Endothelial cell of umbilical vein (primary cell): ENCODE measurements at regions not wholly inside any gene's neighbourhood (a gene's known extent, or its start where the extent isn't known, plus 50 kb on each side); places are given as distances from the start of the nearest gene placed in this dataset.

Experiments
- BruUV-seq: library from RNA; stranded (reverse); fragments of 400-500 nt; replicated peaks from 2 replicates; lab custom pipeline; 2021; lab: Mats Ljungman, UMichigan
- CTCF ChIA-PET: fragments of 300-600, 350-600 bp; sonication (Branson Sonifier 250); formaldehyde crosslinking; loops from one replicate; lab custom pipeline; 2021; ENCODE audit warnings: antibody characterized with exemption, inconsistent platforms; lab: Charles Lee
- POLR2A ChIA-PET: fragments of 300-600, 350-600 bp; sonication (Branson Sonifier 250); formaldehyde crosslinking; loops from one replicate; lab custom pipeline; 2021; ENCODE audit warnings: antibody characterized with exemption, inconsistent platforms; lab: Charles Lee
- DNase-seq: peaks from one replicate; pipeline ENCODE4 v3.0.0-alpha.2; 2011; ENCODE audit warnings: low read depth, low spot score
- FAIRE-seq: peaks from 2 replicates; lab custom pipeline; 2011; peaks lifted over from hg19 to GRCh38; lab: Jason Lieb, UNC
- H2AFZ ChIP-seq: 2 replicates; pipeline ENCODE4 v1.6.0; 2012; ENCODE audit warnings: low read depth, low read length, control low read depth, inconsistent platforms
- H3K27ac ChIP-seq: 2 replicates; pipeline ENCODE4 v1.5.1; 2011; ENCODE audit warnings: low read depth, mild to moderate bottlenecking, control low read depth, low read length, moderate library complexity; ENCODE audit not compliant: insufficient read depth
- H3K27me3 ChIP-seq, 2 experiments: 2 replicates each; pipeline versions ENCODE4 v1.6.0 to v1.6.1; 2011; ENCODE audit warnings: low read length in 2 of 2, mixed read lengths in 1 of 2; ENCODE audit not compliant: control insufficient read depth in 2 of 2, insufficient read depth in 2 of 2
- H3K36me3 ChIP-seq, 2 experiments: 2 replicates in 1 of 2; 3 replicates in 1 of 2; pipeline ENCODE4 v1.5.1; 2011; ENCODE audit warnings: low read length in 2 of 2, mild to moderate bottlenecking in 1 of 2, moderate library complexity in 1 of 2; ENCODE audit not compliant: control insufficient read depth in 2 of 2, insufficient read depth in 2 of 2; ENCODE audit errors: extremely low read depth in 1 of 2
- H3K4me1 ChIP-seq: 3 replicates; pipeline ENCODE4 v1.5.1; 2011; ENCODE audit warnings: mild to moderate bottlenecking, low read length; ENCODE audit not compliant: control insufficient read depth, insufficient read depth; ENCODE audit errors: extremely low read depth
- H3K4me2 ChIP-seq: 2 replicates; pipeline ENCODE4 v1.6.1; 2011; ENCODE audit warnings: low read length, control low read depth, mixed read lengths; ENCODE audit not compliant: insufficient read depth
- H3K4me3 ChIP-seq, 3 experiments: fragments of 200-600 bp in 1 of 3; sonication (generic), shearing (Covaris generic) in 1 of 3; replicated peaks in 1 of 3; 2 replicates each; pipeline ENCODE4 v1.5.1; 2011 to 2016; ENCODE audit warnings: control low read depth in 3 of 3, low read length in 3 of 3, mild to moderate bottlenecking in 2 of 3, inconsistent platforms in 1 of 3, low read depth in 1 of 3, moderate library complexity in 1 of 3; ENCODE audit not compliant: insufficient read depth in 1 of 3
- H3K79me2 ChIP-seq: 2 replicates; pipeline ENCODE4 v1.6.0; 2012; ENCODE audit warnings: low read length, inconsistent platforms; ENCODE audit not compliant: control insufficient read depth, insufficient read depth
- H3K9ac ChIP-seq: replicated peaks from 2 replicates; pipeline ENCODE3; 2011; ENCODE audit warnings: low read length, control low read depth; ENCODE audit not compliant: insufficient read depth; ENCODE audit errors: extremely low read depth
- H3K9me1 ChIP-seq: replicated peaks from 3 replicates; pipeline ENCODE4 v1.6.0; 2011; ENCODE audit warnings: mild to moderate bottlenecking, low read length; ENCODE audit not compliant: control insufficient read depth, insufficient read depth; ENCODE audit errors: extremely low read depth
- H3K9me3 ChIP-seq: replicated peaks from 2 replicates; pipeline ENCODE4 v1.5.1; 2012; ENCODE audit warnings: low read length, inconsistent platforms; ENCODE audit not compliant: control insufficient read depth, insufficient read depth
- H4K20me1 ChIP-seq: replicated peaks from 2 replicates; pipeline ENCODE3; 2011; ENCODE audit warnings: mild to moderate bottlenecking, low read length; ENCODE audit not compliant: control insufficient read depth, insufficient read depth; ENCODE audit errors: extremely low read depth
- EZH2 ChIP-seq: IDR thresholded peaks from 2 replicates; pipeline ENCODE4 v1.6.1; 2012; ENCODE audit warnings: borderline replicate concordance, low read depth, mild to moderate bottlenecking, moderate library complexity, low read length, inconsistent platforms; ENCODE audit not compliant: severe bottlenecking
- FOS ChIP-seq: IDR thresholded peaks from 2 replicates; pipeline ENCODE4 v1.6.1; 2011; ENCODE audit warnings: mild to moderate bottlenecking, low read length, moderate library complexity, borderline replicate concordance; ENCODE audit not compliant: insufficient read depth
- GATA2 ChIP-seq: IDR thresholded peaks from 2 replicates; pipeline ENCODE4 v1.7.0; 2011; ENCODE audit warnings: low read depth, mild to moderate bottlenecking, moderate library complexity, mixed read lengths, low read length; ENCODE audit not compliant: insufficient read length, insufficient read depth
- JUN ChIP-seq: IDR thresholded peaks from 2 replicates; pipeline ENCODE4 v1.6.1; 2011; ENCODE audit warnings: borderline replicate concordance, low read depth; ENCODE audit not compliant: insufficient read length, insufficient read depth
- MYC ChIP-seq: IDR thresholded peaks from one replicate; pipeline ENCODE4 v1.6.1; 2011; ENCODE audit warnings: mild to moderate bottlenecking, low read depth, low read length
- POLR2A ChIP-seq: IDR thresholded peaks from 2 replicates; pipeline ENCODE4 v1.6.1; 2012; ENCODE audit warnings: low read depth, mild to moderate bottlenecking, control low read depth, low read length
- POLR2AphosphoS5 ChIP-seq: IDR thresholded peaks from 2 replicates; pipeline ENCODE4 v1.6.1; 2012; ENCODE audit warnings: low read depth, mild to moderate bottlenecking, control low read depth, low read length, moderate library complexity; ENCODE audit not compliant: insufficient read depth
- dilution Hi-C: fragments of 300-500 bp; cut with MboI; formaldehyde crosslinking; loops from one replicate; pipeline ENCODE4 v1.15.0; 2019; ENCODE audit warnings: low sequenced_read_pairs; ENCODE audit not compliant: extremely low pct_ligation_motif_present
- intact Hi-C: fragments of 100-400 bp; cut with micrococcal nuclease; formaldehyde crosslinking; loops from one replicate; pipeline ENCODE4 v1.10.0; 2022
- TF ChIP-seq, protein P1 (sequence below), 2 donors: IDR thresholded peaks; 1 replicate in 1 of 2; 2 replicates in 1 of 2; pipeline ENCODE4 v1.5.1; 2011; ENCODE audit warnings: low read length in 2 of 2, mild to moderate bottlenecking in 2 of 2, moderate library complexity in 2 of 2, control low read depth in 1 of 2, inconsistent platforms in 1 of 2, low read depth in 1 of 2; ENCODE audit not compliant: insufficient read depth in 1 of 2; ENCODE audit errors: extremely low read depth in 1 of 2
- TF ChIP-seq, protein P2 (sequence below): IDR thresholded peaks from 2 replicates; pipeline ENCODE4 v1.6.1; 2011; ENCODE audit not compliant: insufficient read depth, insufficient read length

DNA sequence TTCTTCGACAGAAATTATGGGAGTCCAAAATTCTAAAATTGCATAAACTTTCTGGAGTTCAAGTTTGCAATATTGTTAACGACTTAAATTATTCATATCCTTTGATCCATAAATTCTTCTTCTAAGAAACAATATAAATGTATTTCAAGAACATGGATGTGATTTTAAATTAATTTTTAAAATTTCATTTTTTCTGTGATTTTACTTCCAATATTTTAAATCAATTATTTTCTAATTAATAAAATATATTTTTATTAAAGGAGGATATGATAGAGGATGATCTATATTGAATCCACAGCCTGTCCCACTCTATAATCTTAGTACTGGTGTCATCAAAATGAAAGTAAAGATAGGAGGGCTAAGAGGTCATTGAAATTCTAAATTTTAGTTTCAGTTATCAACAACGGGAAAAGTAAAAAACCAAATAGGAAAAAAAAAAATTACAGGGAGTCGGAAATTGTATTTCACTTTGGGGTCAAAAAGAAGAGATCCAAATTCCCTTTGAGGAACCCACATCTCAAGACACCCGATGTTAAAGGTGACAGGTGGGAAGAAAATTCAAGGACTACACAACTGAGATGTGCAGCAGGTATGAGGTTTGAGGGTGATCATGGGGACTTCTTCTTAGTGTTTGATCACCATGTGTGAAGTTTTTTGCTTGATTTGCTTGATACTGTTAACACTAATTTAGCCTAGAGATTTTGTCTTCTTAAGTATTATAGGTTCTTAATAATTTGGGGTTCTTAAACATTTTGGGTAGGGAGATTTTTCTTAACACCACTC is 154.8 kb upstream of the RGS18 start:
- BruUV-seq, result no TSS peak
- FAIRE-seq (no peak), DNase-seq (no peak)
- no peaks in the 10 kb centered on the region for H3K36me3 ChIP-seq
- dilution Hi-C loops, result no loop called here
- ChIA-PET POLR2A (no interaction called here), CTCF (interaction anchor here (0.7 kb wide), 1 partner anchor 424 kb away, joined by 3 read pairs; no protein-coding TSS in a partner anchor)
- H3K27me3 ChIP-seq, result no peaks in the 10 kb centered on the region
- H2AFZ ChIP-seq, result no peak overlapping the region
- no peaks in the 10 kb centered on the region for H3K4me1 ChIP-seq
- intact Hi-C loops, result no loop called here
- no peaks in the 10 kb centered on the region for H3K79me2 ChIP-seq
- no peak overlapping the region for H3K4me2 ChIP-seq
- no peak overlapping the region for H3K4me3 ChIP-seq
- no peak overlapping the region for H3K9ac ChIP-seq
- no peak overlapping the region for H3K27ac ChIP-seq
- H4K20me1 ChIP-seq, result no peaks in the 10 kb centered on the region
- TF ChIP-seq EZH2, result no peak
- TF ChIP-seq MYC, result no peak
- no peak for TF ChIP-seq POLR2A
- no peak for TF ChIP-seq POLR2AphosphoS5
- no peak for TF ChIP-seq JUN
- TF ChIP-seq, protein P1, sequence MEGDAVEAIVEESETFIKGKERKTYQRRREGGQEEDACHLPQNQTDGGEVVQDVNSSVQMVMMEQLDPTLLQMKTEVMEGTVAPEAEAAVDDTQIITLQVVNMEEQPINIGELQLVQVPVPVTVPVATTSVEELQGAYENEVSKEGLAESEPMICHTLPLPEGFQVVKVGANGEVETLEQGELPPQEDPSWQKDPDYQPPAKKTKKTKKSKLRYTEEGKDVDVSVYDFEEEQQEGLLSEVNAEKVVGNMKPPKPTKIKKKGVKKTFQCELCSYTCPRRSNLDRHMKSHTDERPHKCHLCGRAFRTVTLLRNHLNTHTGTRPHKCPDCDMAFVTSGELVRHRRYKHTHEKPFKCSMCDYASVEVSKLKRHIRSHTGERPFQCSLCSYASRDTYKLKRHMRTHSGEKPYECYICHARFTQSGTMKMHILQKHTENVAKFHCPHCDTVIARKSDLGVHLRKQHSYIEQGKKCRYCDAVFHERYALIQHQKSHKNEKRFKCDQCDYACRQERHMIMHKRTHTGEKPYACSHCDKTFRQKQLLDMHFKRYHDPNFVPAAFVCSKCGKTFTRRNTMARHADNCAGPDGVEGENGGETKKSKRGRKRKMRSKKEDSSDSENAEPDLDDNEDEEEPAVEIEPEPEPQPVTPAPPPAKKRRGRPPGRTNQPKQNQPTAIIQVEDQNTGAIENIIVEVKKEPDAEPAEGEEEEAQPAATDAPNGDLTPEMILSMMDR (IDR thresholded peaks at IDR 0.05; ENCODE audit: extremely low read depth in 1 of 2, insufficient read depth in 1 of 2, low read depth in 1 of 2, low read length in 2 of 2), result no peak
- no peak for TF ChIP-seq FOS
- TF ChIP-seq, protein P2, sequence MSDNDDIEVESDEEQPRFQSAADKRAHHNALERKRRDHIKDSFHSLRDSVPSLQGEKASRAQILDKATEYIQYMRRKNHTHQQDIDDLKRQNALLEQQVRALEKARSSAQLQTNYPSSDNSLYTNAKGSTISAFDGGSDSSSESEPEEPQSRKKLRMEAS, result no peak
- no peak for TF ChIP-seq GATA2
- no peaks in the 10 kb centered on the region for H3K9me3 ChIP-seq
- no peaks in the 10 kb centered on the region for H3K9me1 ChIP-seq
